ENCODE measurements at regions not wholly inside any gene's neighbourhood (a gene's known extent, or its start where the extent isn't known, plus 50 kb on each side); places are given as distances from the start of the nearest gene placed in this dataset.

DNA sequence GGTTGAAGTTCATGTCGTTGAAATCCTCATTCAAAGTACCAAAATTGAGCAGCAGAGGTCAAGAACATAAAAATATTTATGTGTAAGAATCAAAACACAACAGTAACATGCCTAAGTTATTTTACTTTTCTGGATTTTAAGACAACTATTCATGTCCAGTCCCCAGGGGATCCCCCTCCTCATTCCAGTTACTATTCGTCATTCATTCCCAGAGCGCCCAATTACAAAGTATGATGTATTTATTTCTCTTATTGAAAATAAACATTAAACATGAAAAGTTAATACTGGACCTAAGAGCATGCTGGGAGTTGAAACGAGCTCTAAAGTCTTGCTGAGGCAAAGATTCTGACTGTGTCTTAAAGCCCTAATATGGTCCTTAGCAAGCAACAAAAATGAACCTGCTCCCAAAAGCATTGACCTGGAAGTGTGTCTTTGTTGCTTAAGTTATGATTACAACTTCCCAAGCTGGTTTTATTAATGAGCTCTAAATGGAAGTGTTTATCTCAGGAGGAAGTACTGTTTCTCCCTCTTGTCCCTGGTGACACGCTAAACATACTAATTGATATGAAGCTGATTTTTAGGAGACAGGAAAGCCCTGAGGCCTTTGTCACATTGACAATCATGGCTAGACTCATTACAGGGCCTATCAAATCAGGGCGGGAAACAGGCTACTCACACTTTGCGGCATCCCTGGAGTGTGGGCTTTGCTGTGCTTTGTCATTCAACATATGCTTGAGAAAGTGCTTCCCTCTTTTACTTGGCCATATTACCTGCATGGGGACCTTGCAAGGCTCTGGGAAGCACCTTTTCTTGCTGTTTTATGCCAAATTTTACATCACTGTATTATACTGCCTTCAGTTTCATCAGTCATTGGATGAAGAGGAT is 192.2 kb upstream of the DTNBP1 start:
- Histone ChIP-seq H3K9ac (ENCODE audit: low read length in 3 of 3) (no peak overlapping the region), H3K4me1 (ENCODE audit: control insufficient read depth in 2 of 3, insufficient read depth in 2 of 3, low read depth in 1 of 3, low read length in 3 of 3) (no peaks in the 10 kb centered on the region), H3K4me3 (ENCODE audit: low read length in 3 of 3) (no peak overlapping the region), H3K36me3 (ENCODE audit: control insufficient read depth in 2 of 3, insufficient read depth in 3 of 3, low read length in 3 of 3) (no peaks in the 10 kb centered on the region), H3K27me3 (ENCODE audit: control insufficient read depth, insufficient read depth, low read length) (no peaks in the 10 kb centered on the region), H3K27ac (ENCODE audit: low read depth in 2 of 2, low read length in 2 of 2) (no peak overlapping the region), H3K9me3 (ENCODE audit: control insufficient read depth in 2 of 3, insufficient read depth in 1 of 3, low read length in 3 of 3) (no peaks in the 10 kb centered on the region)
- DNase-seq (no peak), FAIRE-seq (no peak)
- TF ChIP-seq, protein P1, sequence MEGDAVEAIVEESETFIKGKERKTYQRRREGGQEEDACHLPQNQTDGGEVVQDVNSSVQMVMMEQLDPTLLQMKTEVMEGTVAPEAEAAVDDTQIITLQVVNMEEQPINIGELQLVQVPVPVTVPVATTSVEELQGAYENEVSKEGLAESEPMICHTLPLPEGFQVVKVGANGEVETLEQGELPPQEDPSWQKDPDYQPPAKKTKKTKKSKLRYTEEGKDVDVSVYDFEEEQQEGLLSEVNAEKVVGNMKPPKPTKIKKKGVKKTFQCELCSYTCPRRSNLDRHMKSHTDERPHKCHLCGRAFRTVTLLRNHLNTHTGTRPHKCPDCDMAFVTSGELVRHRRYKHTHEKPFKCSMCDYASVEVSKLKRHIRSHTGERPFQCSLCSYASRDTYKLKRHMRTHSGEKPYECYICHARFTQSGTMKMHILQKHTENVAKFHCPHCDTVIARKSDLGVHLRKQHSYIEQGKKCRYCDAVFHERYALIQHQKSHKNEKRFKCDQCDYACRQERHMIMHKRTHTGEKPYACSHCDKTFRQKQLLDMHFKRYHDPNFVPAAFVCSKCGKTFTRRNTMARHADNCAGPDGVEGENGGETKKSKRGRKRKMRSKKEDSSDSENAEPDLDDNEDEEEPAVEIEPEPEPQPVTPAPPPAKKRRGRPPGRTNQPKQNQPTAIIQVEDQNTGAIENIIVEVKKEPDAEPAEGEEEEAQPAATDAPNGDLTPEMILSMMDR (IDR thresholded peaks at IDR 0.05; ENCODE audit: borderline replicate concordance, extremely low read depth, insufficient read depth), result no peak
- intact Hi-C loops (cut with DNase I), result no loop called here

DNA sequence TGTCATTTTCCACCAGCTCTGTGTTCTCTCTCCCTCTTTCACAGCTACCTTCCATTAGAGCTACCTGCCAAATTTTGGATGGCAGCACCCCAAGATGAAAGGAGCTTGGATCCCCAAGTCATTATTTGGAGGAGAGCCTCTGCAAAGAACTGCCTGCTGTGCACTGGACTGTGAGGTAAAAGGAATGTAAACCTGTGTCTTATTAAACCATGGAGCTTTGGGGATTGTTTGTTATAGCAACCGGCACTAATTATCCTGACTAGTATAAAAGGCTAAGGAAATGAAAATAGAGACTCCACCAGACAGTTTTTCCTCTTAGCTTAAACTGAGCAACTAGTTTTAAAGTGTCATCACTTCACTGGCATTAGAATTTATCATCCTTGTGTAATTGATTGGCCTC is 191.6 kb upstream of the DTNBP1 start:
- TF ChIP-seq, protein P1 (IDR thresholded peaks at IDR 0.05; ENCODE audit: borderline replicate concordance, extremely low read depth, insufficient read depth), result no peak
- Histone ChIP-seq H3K4me3 (ENCODE audit: low read length in 3 of 3) (no peak overlapping the region), H3K27ac (ENCODE audit: low read depth in 2 of 2, low read length in 2 of 2) (no peak overlapping the region), H3K9me3 (ENCODE audit: control insufficient read depth in 2 of 3, insufficient read depth in 1 of 3, low read length in 3 of 3) (no peaks in the 10 kb centered on the region), H3K27me3 (ENCODE audit: control insufficient read depth, insufficient read depth, low read length) (no peaks in the 10 kb centered on the region), H3K4me1 (ENCODE audit: control insufficient read depth in 2 of 3, insufficient read depth in 2 of 3, low read depth in 1 of 3, low read length in 3 of 3) (no peaks in the 10 kb centered on the region), H3K9ac (ENCODE audit: low read length in 3 of 3) (no peak overlapping the region), H3K36me3 (ENCODE audit: control insufficient read depth in 2 of 3, insufficient read depth in 3 of 3, low read length in 3 of 3) (no peaks in the 10 kb centered on the region)
- intact Hi-C loops (cut with DNase I), result no loop called here
- no peak for DNase-seq
- FAIRE-seq, result no peak

DNA sequence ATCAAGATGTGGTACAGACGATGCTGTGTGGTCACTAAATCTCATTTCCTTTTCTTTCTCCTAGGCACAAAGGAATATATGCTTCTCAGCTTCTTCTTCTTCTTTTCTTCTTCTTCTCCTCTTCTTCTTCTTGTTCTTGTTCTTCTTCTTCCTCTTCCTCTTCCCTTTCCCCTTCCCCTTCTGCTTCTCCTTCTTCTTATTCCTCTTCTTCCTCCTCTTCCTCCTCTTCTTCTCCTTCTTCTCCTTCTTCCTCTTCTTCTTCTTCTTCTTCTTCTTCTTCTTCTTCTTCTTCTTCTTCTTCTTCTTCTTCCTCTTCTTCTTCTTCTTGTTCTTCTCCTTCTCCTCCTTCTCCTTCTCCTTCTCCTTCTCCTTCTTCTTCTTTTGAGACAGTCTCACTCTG is 190.4 kb upstream of the DTNBP1 start:
- FAIRE-seq, result no peak

More for the DNA sequence above, 190.4 kb upstream of the DTNBP1 start:
- intact Hi-C loops (cut with DNase I), result no loop called here
- DNase-seq, result no peak
- TF ChIP-seq, protein P1 (IDR thresholded peaks at IDR 0.05; ENCODE audit: borderline replicate concordance, extremely low read depth, insufficient read depth), result no peak
- no peak overlapping the region for H3K9ac ChIP-seq (ENCODE audit: low read length in 3 of 3)
- no peak overlapping the region for H3K27ac ChIP-seq (ENCODE audit: low read depth in 2 of 2, low read length in 2 of 2)
- H3K9me3 ChIP-seq (ENCODE audit: control insufficient read depth in 2 of 3, insufficient read depth in 1 of 3, low read length in 3 of 3), result no peaks in the 10 kb centered on the region
- no peaks in the 10 kb centered on the region for H3K4me1 ChIP-seq (ENCODE audit: control insufficient read depth in 2 of 3, insufficient read depth in 2 of 3, low read depth in 1 of 3, low read length in 3 of 3)
- H3K4me3 ChIP-seq (ENCODE audit: low read length in 3 of 3), result no peak overlapping the region
- H3K27me3 ChIP-seq (ENCODE audit: control insufficient read depth, insufficient read depth, low read length), result no peaks in the 10 kb centered on the region
- no peaks in the 10 kb centered on the region for H3K36me3 ChIP-seq (ENCODE audit: control insufficient read depth in 2 of 3, insufficient read depth in 3 of 3, low read length in 3 of 3)

Measured in kidney (tissue), 13 donors.